SU-DHL-6 (cell line): ENCODE measurements at regions not wholly inside any gene's neighbourhood (a gene's known extent, or its start where the extent isn't known, plus 50 kb on each side); places are given as distances from the start of the nearest gene placed in this dataset.

ENCODE experiments used
- H2AFZ ChIP-seq: fragments of 200-600 bp; sonication (generic); 2 replicates; pipeline ENCODE4 v1.6.1; 2014; ENCODE audit warnings: low read depth, mild to moderate bottlenecking, moderate library complexity, mixed read lengths, antibody characterized with exemption, low read length; ENCODE audit not compliant: severe bottlenecking
- H3F3A ChIP-seq: fragments of 200-600 bp; shearing (Covaris generic); 2 replicates; pipeline ENCODE4 v1.6.0; 2016; ENCODE audit warnings: antibody characterized with exemption, mild to moderate bottlenecking; ENCODE audit not compliant: insufficient read depth
- H3K27ac ChIP-seq: fragments of 200-600 bp; sonication (generic); 2 replicates; pipeline ENCODE4 v1.5.1; 2016; ENCODE audit warnings: low read depth, mild to moderate bottlenecking, low read length, moderate library complexity, mixed read lengths
- H3K27me3 ChIP-seq: fragments of 200-600 bp; sonication (generic), shearing (Covaris generic); 2 replicates; pipeline ENCODE4 v1.6.0; 2014; ENCODE audit warnings: mild to moderate bottlenecking, low read length
- H3K36me3 ChIP-seq: fragments of 200-600 bp; sonication (generic); 2 replicates; pipeline ENCODE4 v1.6.1; 2014; ENCODE audit warnings: mild to moderate bottlenecking, low read length, mixed read lengths
- H3K4me2 ChIP-seq: fragments of 300-600, 200-600 bp; shearing (Covaris generic), sonication (generic); 2 replicates; pipeline ENCODE4 v1.6.0; 2014; ENCODE audit warnings: low read length, low read depth, mild to moderate bottlenecking; ENCODE audit not compliant: poor library complexity, severe bottlenecking
- H3K4me3 ChIP-seq: fragments of 200-600 bp; sonication (generic); 2 replicates; pipeline ENCODE4 v1.5.1; 2014; ENCODE audit warnings: antibody characterized with exemption, low read length, mild to moderate bottlenecking, mixed read lengths; ENCODE audit not compliant: insufficient read depth, poor library complexity, severe bottlenecking
- H3K79me2 ChIP-seq: fragments of 200-600 bp; sonication (generic); 2 replicates; pipeline ENCODE4 v1.6.1; 2014; ENCODE audit warnings: mild to moderate bottlenecking, low read length, moderate library complexity; ENCODE audit not compliant: insufficient read depth
- H3K9ac ChIP-seq: fragments of 200-600 bp; sonication (generic); 2 replicates; pipeline ENCODE4 v1.7.0; 2014; ENCODE audit warnings: mild to moderate bottlenecking, low read length
- H3K9me2 ChIP-seq: fragments of 200-600 bp; sonication (generic); replicated peaks from 2 replicates; pipeline ENCODE4 v1.6.1; 2014; ENCODE audit warnings: low read length; ENCODE audit not compliant: insufficient read depth
- H3K9me3 ChIP-seq: fragments of 200-600 bp; sonication (generic); 2 replicates; pipeline ENCODE4 v1.6.1; 2014; ENCODE audit warnings: low read length, mixed read lengths; ENCODE audit not compliant: insufficient read depth
- H4K20me1 ChIP-seq: fragments of 200-600 bp; sonication (generic); 2 replicates; pipeline ENCODE4 v1.6.1; 2014; ENCODE audit warnings: low read depth, mild to moderate bottlenecking, antibody characterized with exemption, low read length, moderate library complexity, mixed read lengths
- EZH2phosphoT487 ChIP-seq: fragments of 200-600 bp; sonication (generic), shearing (Covaris generic); conservative IDR thresholded peaks from 2 replicates; pipeline ENCODE4 v1.6.1; 2018; ENCODE audit warnings: mild to moderate bottlenecking, antibody characterized with exemption, low read length, moderate library complexity, mixed read lengths
- TF ChIP-seq, protein P1 (sequence below): fragments of 200-600 bp; sonication (generic); IDR thresholded peaks from one replicate; pipeline ENCODE4 v1.5.1; 2017; ENCODE audit warnings: antibody characterized with exemption, mild to moderate bottlenecking, low read length, moderate library complexity; ENCODE audit not compliant: insufficient read depth, poor library complexity, severe bottlenecking

DNA sequence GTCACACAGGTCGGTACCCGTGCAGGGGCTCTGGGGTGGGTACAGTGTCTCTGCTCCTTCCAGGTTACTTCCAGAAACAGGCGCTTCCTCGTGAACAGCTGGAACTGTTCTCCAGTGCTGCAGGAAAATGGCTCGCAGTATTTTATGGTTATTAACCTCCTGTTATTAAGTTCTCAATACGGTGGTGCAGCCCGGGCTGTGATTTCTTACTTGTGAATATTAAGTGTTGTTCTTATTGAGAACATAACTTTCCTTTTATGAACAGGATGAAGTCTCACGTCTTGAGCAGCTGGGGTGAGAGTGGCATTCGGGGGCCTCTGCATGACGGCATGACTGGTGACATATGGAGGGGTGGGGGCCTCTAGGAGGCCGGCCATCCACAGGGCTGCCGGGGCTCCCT, 430.8 kb downstream of the GLRX3 start:
- Histone ChIP-seq H3K4me2 (no peak overlapping the region), H3K4me3 (no peak overlapping the region)

DNA sequence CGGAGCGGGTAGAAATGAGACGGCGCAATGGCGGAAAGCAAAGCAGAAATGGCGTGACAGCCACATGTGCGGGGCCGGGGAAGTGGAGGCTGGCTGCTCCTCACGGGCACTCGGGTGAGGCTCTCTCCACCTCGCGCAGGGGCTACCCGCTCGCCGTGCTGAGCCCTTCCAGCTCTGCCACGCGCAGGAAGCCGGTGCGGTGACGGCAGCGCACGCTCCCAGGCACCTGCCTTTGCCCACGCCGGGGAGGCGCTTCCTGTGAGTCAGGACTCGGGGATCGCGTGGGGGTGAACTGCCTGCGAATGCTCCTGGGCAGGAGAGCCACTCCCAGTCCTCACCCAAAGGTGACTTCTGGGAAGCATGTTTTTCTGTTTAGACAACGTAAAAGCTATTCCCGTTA, 431.2 kb downstream of the GLRX3 start:
- no peaks in the 10 kb centered on the region for H3K79me2 ChIP-seq
- no peaks in the 10 kb centered on the region for H3K27me3 ChIP-seq
- no peaks in the 10 kb centered on the region for H3K36me3 ChIP-seq
- TF ChIP-seq EZH2phosphoT487, result no peak
- TF ChIP-seq, protein P1, sequence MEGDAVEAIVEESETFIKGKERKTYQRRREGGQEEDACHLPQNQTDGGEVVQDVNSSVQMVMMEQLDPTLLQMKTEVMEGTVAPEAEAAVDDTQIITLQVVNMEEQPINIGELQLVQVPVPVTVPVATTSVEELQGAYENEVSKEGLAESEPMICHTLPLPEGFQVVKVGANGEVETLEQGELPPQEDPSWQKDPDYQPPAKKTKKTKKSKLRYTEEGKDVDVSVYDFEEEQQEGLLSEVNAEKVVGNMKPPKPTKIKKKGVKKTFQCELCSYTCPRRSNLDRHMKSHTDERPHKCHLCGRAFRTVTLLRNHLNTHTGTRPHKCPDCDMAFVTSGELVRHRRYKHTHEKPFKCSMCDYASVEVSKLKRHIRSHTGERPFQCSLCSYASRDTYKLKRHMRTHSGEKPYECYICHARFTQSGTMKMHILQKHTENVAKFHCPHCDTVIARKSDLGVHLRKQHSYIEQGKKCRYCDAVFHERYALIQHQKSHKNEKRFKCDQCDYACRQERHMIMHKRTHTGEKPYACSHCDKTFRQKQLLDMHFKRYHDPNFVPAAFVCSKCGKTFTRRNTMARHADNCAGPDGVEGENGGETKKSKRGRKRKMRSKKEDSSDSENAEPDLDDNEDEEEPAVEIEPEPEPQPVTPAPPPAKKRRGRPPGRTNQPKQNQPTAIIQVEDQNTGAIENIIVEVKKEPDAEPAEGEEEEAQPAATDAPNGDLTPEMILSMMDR, result no peak
- H3F3A ChIP-seq, result no peaks in the 10 kb centered on the region
- H4K20me1 ChIP-seq, result no peaks in the 10 kb centered on the region
- H3K4me3 ChIP-seq, result no peak overlapping the region
- no peaks in the 10 kb centered on the region for H3K9me3 ChIP-seq
- H2AFZ ChIP-seq, result no peak overlapping the region
- H3K9ac ChIP-seq, result no peak overlapping the region
- no peak overlapping the region for H3K4me2 ChIP-seq
- H3K9me2 ChIP-seq, result no peaks in the 10 kb centered on the region
- no peak overlapping the region for H3K27ac ChIP-seq

More for the DNA sequence above, 430.8 kb downstream of the GLRX3 start:
- no peaks in the 10 kb centered on the region for H3K27me3 ChIP-seq
- H3K9me2 ChIP-seq, result no peaks in the 10 kb centered on the region
- H4K20me1 ChIP-seq, result no peaks in the 10 kb centered on the region
- TF ChIP-seq, protein P1, result no peak
- no peak for TF ChIP-seq EZH2phosphoT487
- no peaks in the 10 kb centered on the region for H3K79me2 ChIP-seq
- no peak overlapping the region for H3K9ac ChIP-seq
- H3K27ac ChIP-seq, result no peak overlapping the region
- H2AFZ ChIP-seq, result no peak overlapping the region
- no peaks in the 10 kb centered on the region for H3K9me3 ChIP-seq
- H3F3A ChIP-seq, result no peaks in the 10 kb centered on the region
- H3K36me3 ChIP-seq, result no peaks in the 10 kb centered on the region

DNA sequence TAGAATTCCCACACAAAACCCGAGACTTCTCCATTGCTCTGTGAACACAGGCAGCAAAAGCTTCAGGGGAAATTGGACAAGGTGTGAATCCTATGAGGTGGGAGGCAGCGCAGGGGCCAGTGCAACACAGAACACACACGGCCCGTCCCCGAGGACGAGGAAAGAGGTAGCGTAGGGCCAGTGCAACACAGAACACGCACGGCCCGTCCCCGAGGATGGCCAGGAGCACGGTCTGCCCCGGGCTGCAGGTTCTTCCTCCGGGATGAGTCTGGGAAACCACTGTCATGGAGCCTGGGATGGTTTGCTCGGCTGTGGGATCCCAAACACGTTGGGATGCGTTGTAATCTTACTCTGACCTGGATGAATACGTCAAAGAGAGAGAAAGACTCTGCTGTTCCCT, 432.1 kb downstream of the GLRX3 start:
- no peak overlapping the region for H3K4me2 ChIP-seq
- no peaks in the 10 kb centered on the region for H3K79me2 ChIP-seq
- H3K27ac ChIP-seq, result no peak overlapping the region
- no peaks in the 10 kb centered on the region for H3F3A ChIP-seq
- no peak for TF ChIP-seq EZH2phosphoT487
- TF ChIP-seq, protein P1, result no peak
- H3K4me3 ChIP-seq, result no peak overlapping the region
- H3K27me3 ChIP-seq, result no peaks in the 10 kb centered on the region
- H2AFZ ChIP-seq, result no peak overlapping the region
- no peaks in the 10 kb centered on the region for H3K9me3 ChIP-seq
- H3K9ac ChIP-seq, result no peak overlapping the region
- no peaks in the 10 kb centered on the region for H3K36me3 ChIP-seq
- H3K9me2 ChIP-seq, result no peaks in the 10 kb centered on the region
- no peaks in the 10 kb centered on the region for H4K20me1 ChIP-seq

DNA sequence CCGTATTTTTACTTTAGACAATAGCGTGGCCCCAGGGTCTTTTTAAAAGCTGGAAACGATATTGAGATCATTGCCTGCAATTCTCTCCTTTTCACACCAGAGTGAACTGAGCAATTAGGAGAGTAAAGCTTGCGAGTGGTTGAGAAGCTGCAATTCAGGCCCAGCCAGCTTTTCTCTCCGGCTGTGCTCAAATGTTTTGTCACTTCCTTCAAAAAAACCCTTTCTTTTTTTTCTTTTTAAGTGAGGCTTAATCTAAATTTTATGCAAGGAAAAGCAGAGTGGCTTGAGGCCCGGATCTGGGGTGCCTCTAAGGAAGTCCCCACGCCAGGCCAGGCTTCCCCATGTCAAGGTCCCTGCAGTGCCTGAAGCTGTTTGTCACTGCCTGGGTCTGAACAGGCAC, 433.9 kb downstream of the GLRX3 start:
- Histone ChIP-seq H4K20me1 (no peaks in the 10 kb centered on the region), H3K4me3 (no peak overlapping the region), H3K79me2 (no peaks in the 10 kb centered on the region), H3K9ac (no peak overlapping the region), H3K4me2 (no peak overlapping the region), H3F3A (no peaks in the 10 kb centered on the region), H3K9me2 (no peaks in the 10 kb centered on the region), H3K27ac (no peak overlapping the region), H3K27me3 (no peaks in the 10 kb centered on the region), H3K9me3 (no peaks in the 10 kb centered on the region), H2AFZ (no peak overlapping the region), H3K36me3 (no peaks in the 10 kb centered on the region)
- no peak for TF ChIP-seq EZH2phosphoT487
- TF ChIP-seq, protein P1, result no peak
